ENCODE measurements at regions not wholly inside any gene's neighbourhood (a gene's known extent, or its start where the extent isn't known, plus 50 kb on each side); places are given as distances from the start of the nearest gene placed in this dataset.

DNA sequence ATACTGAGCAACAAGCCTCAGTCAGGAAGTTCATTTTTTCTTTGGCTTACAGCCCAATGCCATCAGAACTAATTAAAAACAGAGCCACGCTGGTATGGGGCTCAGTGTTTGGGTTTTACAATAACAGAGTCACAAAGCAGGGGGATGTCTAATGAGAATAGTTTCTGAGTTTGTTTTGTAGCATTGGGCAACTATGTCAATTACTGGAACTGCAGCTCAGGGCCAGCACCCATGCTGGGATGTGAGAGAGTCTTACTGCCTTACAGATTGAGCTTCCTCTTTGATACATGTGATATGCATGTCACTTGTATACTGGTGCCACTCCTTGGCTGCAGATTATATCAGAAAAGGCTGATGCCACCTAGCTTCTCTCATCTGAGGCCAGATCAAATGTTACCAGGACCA is 117.6 kb downstream of the TFAP2B start:
- Histone ChIP-seq H3K27ac (ENCODE audit: low read length) (no peak overlapping the region), H3K36me3 (ENCODE audit: control insufficient read depth in 2 of 2, extremely low read depth in 1 of 2, insufficient read depth in 1 of 2, low read length in 1 of 2) (no peaks in the 10 kb centered on the region), H3K4me3 (ENCODE audit: control insufficient read depth in 1 of 2, extremely low read depth in 1 of 2, low read length in 1 of 2) (no peak overlapping the region), H3K4me1 (ENCODE audit: control insufficient read depth in 1 of 2, extremely low read depth in 1 of 2, insufficient read depth in 2 of 2, low read length in 2 of 2) (no peaks in the 10 kb centered on the region), H3K27me3 (replicated peaks in 1 of 2; ENCODE audit: control insufficient read depth in 2 of 2, extremely low read depth in 1 of 2, insufficient read depth in 2 of 2, low read length in 1 of 2) (no peaks in the 10 kb centered on the region), H3K9me3 (no peaks in the 10 kb centered on the region)
- Mint-ChIP-seq H3K27me3 (no peaks in the 10 kb centered on the region), H3K9me3 (peaks cover 2 to 12% (median 8%) of the 10 kb centered on the region in 3 donors), H3K36me3 (no peaks in the 10 kb centered on the region), H3K4me1 (no peaks in the 10 kb centered on the region), H3K27ac (no peak overlapping the region), H3K4me3 (no peak overlapping the region)
- DNase-seq, result no peak
- ATAC-seq (replicated peaks in 1 of 4), result no peak
- ChIA-PET POLR2A (no interaction called here), CTCF (no interaction called here)
- WGBS (ENCODE audit: insufficient coverage), result no CpG with 5 or more reads among the region's 1 CpG

- no peak overlapping the region for H3K27ac Mint-ChIP-seq
- no peak overlapping the region for H3K27ac ChIP-seq (ENCODE audit: low read length)
- no peaks in the 10 kb centered on the region for H3K36me3 Mint-ChIP-seq
- WGBS (ENCODE audit: insufficient coverage), result no CpG with 5 or more reads among the region's 1 CpG
- no peak overlapping the region for H3K4me3 ChIP-seq (ENCODE audit: control insufficient read depth in 1 of 2, extremely low read depth in 1 of 2, low read length in 1 of 2)
- no peaks in the 10 kb centered on the region for H3K4me1 Mint-ChIP-seq
- ChIA-PET CTCF (no interaction called here), POLR2A (no interaction called here)
- no peaks in the 10 kb centered on the region for H3K27me3 ChIP-seq (replicated peaks in 1 of 2; ENCODE audit: control insufficient read depth in 2 of 2, extremely low read depth in 1 of 2, insufficient read depth in 2 of 2, low read length in 1 of 2)
- no peak for DNase-seq
- no peak overlapping the region for H3K4me3 Mint-ChIP-seq
- no peaks in the 10 kb centered on the region for H3K27me3 Mint-ChIP-seq
- H3K36me3 ChIP-seq (ENCODE audit: control insufficient read depth in 2 of 2, extremely low read depth in 1 of 2, insufficient read depth in 1 of 2, low read length in 1 of 2), result no peaks in the 10 kb centered on the region
- no peak for ATAC-seq (replicated peaks in 1 of 4)
- H3K9me3 ChIP-seq, result no peaks in the 10 kb centered on the region
- peaks cover 5 to 20% (median 8%) of the 10 kb centered on the region in 3 donors for H3K9me3 Mint-ChIP-seq
- H3K4me1 ChIP-seq (ENCODE audit: control insufficient read depth in 1 of 2, extremely low read depth in 1 of 2, insufficient read depth in 2 of 2, low read length in 2 of 2), result no peaks in the 10 kb centered on the region
These were observed 121.3 kb downstream of the TFAP2B start for GRCh38 chr6:50939931-50940330.

DNA sequence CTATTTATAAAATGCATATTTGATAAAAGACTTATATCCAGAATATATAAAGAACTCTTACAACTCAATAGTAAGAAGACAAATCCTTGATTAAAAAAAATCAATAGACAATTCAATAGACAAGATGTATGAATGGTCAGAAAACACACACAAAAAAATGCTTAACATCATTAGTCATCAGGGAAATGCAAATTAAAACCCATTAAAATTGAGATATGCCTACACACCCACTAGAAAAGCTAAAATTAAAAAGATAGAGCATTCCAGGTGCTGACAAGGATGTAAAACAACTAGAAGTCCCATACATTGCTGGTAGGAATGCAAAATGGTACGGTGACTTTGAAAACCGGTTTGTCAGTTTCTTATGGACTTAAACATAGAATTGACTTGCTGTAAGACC is 127.1 kb downstream of the TFAP2B start:
- Histone ChIP-seq H3K27ac (ENCODE audit: low read length) (no peak overlapping the region), H3K9me3 (no peaks in the 10 kb centered on the region), H3K4me1 (ENCODE audit: control insufficient read depth in 1 of 2, extremely low read depth in 1 of 2, insufficient read depth in 2 of 2, low read length in 2 of 2) (no peaks in the 10 kb centered on the region), H3K27me3 (replicated peaks in 1 of 2; ENCODE audit: control insufficient read depth in 2 of 2, extremely low read depth in 1 of 2, insufficient read depth in 2 of 2, low read length in 1 of 2) (no peaks in the 10 kb centered on the region), H3K4me3 (ENCODE audit: control insufficient read depth in 1 of 2, extremely low read depth in 1 of 2, low read length in 1 of 2) (no peak overlapping the region), H3K36me3 (ENCODE audit: control insufficient read depth in 2 of 2, extremely low read depth in 1 of 2, insufficient read depth in 1 of 2, low read length in 1 of 2) (no peaks in the 10 kb centered on the region)
- WGBS (ENCODE audit: insufficient coverage), result 100% methylated on average over 1 of the region's 2 CpGs
- Mint-ChIP-seq H3K4me1 (no peaks in the 10 kb centered on the region), H3K27ac (no peak overlapping the region), H3K9me3 (peaks cover 4 to 12% (median 12%) of the 10 kb centered on the region in 3 donors), H3K4me3 (no peak overlapping the region), H3K36me3 (no peaks in the 10 kb centered on the region), H3K27me3 (no peaks in the 10 kb centered on the region)
- ChIA-PET CTCF (no interaction called here), POLR2A (no interaction called here)
- no peak for ATAC-seq (replicated peaks in 1 of 4)
- DNase-seq, result no peak

DNA sequence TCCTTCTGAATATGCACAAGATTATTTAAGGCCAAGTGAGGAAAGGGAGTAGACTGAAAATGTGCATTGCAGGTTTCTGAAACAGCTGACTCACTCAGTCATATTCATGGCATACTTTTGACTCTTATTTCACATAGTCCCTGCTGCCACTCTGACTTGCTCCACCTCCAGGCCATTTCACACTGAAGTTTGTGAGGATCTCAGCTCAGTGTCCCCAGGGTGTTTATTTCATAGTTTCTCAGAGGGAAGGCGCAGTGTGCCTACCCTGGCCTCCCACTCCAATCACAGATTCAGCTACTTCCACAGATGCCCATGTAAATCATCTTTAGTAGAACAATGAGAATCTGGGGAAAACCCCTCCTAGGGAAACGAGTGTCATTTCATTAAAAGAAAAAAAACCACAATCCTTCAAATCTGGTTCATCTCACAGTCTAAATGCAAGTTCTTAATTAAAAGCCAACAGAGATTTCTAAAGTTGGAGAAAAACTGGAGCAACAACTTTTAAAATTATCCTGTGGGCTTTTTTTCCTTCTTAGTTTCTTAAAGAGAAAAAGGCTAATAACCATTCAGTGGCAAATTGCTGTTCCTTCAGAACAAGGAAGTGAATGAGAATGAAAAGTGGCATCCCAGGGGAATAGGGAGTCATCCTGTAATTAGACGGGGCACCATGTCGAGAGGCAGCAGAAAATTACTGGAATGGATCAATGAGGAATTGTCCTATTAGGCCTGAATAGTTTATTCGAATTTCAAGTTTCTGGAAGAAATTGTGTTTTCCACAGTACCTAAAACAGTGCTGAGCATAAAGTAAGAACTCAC is 133.6 kb downstream of the TFAP2B start:
- Mint-ChIP-seq H3K4me3 (no peak overlapping the region), H3K27ac (no peak overlapping the region), H3K4me1 (no peaks in the 10 kb centered on the region), H3K27me3 (no peaks in the 10 kb centered on the region), H3K9me3 (peaks cover 0 to 13% (median 4%) of the 10 kb centered on the region in 3 donors), H3K36me3 (no peaks in the 10 kb centered on the region)
- Histone ChIP-seq H3K9me3 (no peaks in the 10 kb centered on the region), H3K4me3 (ENCODE audit: control insufficient read depth in 1 of 2, extremely low read depth in 1 of 2, low read length in 1 of 2) (no peak overlapping the region), H3K27me3 (replicated peaks in 1 of 2; ENCODE audit: control insufficient read depth in 2 of 2, extremely low read depth in 1 of 2, insufficient read depth in 2 of 2, low read length in 1 of 2) (no peaks in the 10 kb centered on the region), H3K4me1 (ENCODE audit: control insufficient read depth in 1 of 2, extremely low read depth in 1 of 2, insufficient read depth in 2 of 2, low read length in 2 of 2) (no peaks in the 10 kb centered on the region), H3K36me3 (ENCODE audit: control insufficient read depth in 2 of 2, extremely low read depth in 1 of 2, insufficient read depth in 1 of 2, low read length in 1 of 2) (no peaks in the 10 kb centered on the region), H3K27ac (ENCODE audit: low read length) (no peak overlapping the region)
- ChIA-PET CTCF (no interaction called here), POLR2A (no interaction called here)
- ATAC-seq (replicated peaks in 1 of 4) (no peak), DNase-seq (no peak)
- whole genome bisulfite sequencing (ENCODE audit: insufficient coverage), result 87% methylated on average over 3 of the region's 5 CpGs

GRCh38 chr6:50956014-50956413 is 137.3 kb downstream of the TFAP2B start:
- Mint-ChIP-seq H3K36me3 (no peaks in the 10 kb centered on the region), H3K4me1 (no peaks in the 10 kb centered on the region), H3K27me3 (no peaks in the 10 kb centered on the region), H3K27ac (no peak overlapping the region), H3K4me3 (no peak overlapping the region), H3K9me3 (peaks cover 0 to 5% (median 0%) of the 10 kb centered on the region in 3 donors)
- ChIA-PET CTCF (no interaction called here), POLR2A (no interaction called here)
- WGBS (ENCODE audit: insufficient coverage), result 100% methylated on average over 1 of the region's 6 CpGs
- Histone ChIP-seq H3K27me3 (replicated peaks in 1 of 2; ENCODE audit: control insufficient read depth in 2 of 2, extremely low read depth in 1 of 2, insufficient read depth in 2 of 2, low read length in 1 of 2) (no peaks in the 10 kb centered on the region), H3K36me3 (ENCODE audit: control insufficient read depth in 2 of 2, extremely low read depth in 1 of 2, insufficient read depth in 1 of 2, low read length in 1 of 2) (no peaks in the 10 kb centered on the region), H3K4me3 (ENCODE audit: control insufficient read depth in 1 of 2, extremely low read depth in 1 of 2, low read length in 1 of 2) (no peak overlapping the region), H3K9me3 (no peaks in the 10 kb centered on the region), H3K27ac (ENCODE audit: low read length) (no peak overlapping the region), H3K4me1 (ENCODE audit: control insufficient read depth in 1 of 2, extremely low read depth in 1 of 2, insufficient read depth in 2 of 2, low read length in 2 of 2) (no peaks in the 10 kb centered on the region)
- no peak for ATAC-seq (replicated peaks in 1 of 4)
- DNase-seq, result no peak

- H3K27ac ChIP-seq (ENCODE audit: low read length), result no peak overlapping the region
- Mint-ChIP-seq H3K27me3 (no peaks in the 10 kb centered on the region), H3K4me3 (no peak overlapping the region), H3K4me1 (no peaks in the 10 kb centered on the region), H3K9me3 (peaks cover 0 to 3% (median 0%) of the 10 kb centered on the region in 3 donors), H3K27ac (no peak overlapping the region), H3K36me3 (no peaks in the 10 kb centered on the region)
- POLR2A ChIA-PET, result no interaction called here
- H3K4me3 ChIP-seq (ENCODE audit: control insufficient read depth in 1 of 2, extremely low read depth in 1 of 2, low read length in 1 of 2), result no peak overlapping the region
- no peak for DNase-seq
- CTCF ChIA-PET, result no interaction called here
- ATAC-seq (replicated peaks in 1 of 4), result no peak
- WGBS (ENCODE audit: insufficient coverage), result no CpG with 5 or more reads among the region's 1 CpG
- no peaks in the 10 kb centered on the region for H3K9me3 ChIP-seq
- H3K4me1 ChIP-seq (ENCODE audit: control insufficient read depth in 1 of 2, extremely low read depth in 1 of 2, insufficient read depth in 2 of 2, low read length in 2 of 2), result no peaks in the 10 kb centered on the region
- no peaks in the 10 kb centered on the region for H3K36me3 ChIP-seq (ENCODE audit: control insufficient read depth in 2 of 2, extremely low read depth in 1 of 2, insufficient read depth in 1 of 2, low read length in 1 of 2)
- H3K27me3 ChIP-seq (replicated peaks in 1 of 2; ENCODE audit: control insufficient read depth in 2 of 2, extremely low read depth in 1 of 2, insufficient read depth in 2 of 2, low read length in 1 of 2), result no peaks in the 10 kb centered on the region
These were observed 139.6 kb downstream of the TFAP2B start for GRCh38 chr6:50958148-50958697.

Measured in T-cell (primary cell).